Tibial nerve (tissue), 4 donors: ENCODE measurements at regions not wholly inside any gene's neighbourhood (a gene's known extent, or its start where the extent isn't known, plus 50 kb on each side); places are given as distances from the start of the nearest gene placed in this dataset.

Experiments
- CTCF ChIP-seq, 5 experiments: fragments of 200-600 bp in 3 of 5; fragments of 450-650 bp in 2 of 5; sonication (generic) in 3 of 5; IDR thresholded peaks; one replicate each; pipeline ENCODE4 v1.5.1; 2016 to 2019; ENCODE audit warnings: antibody characterized with exemption in 5 of 5, mild to moderate bottlenecking in 3 of 5, moderate library complexity in 2 of 5
- EP300 ChIP-seq, 2 donors: sonication (generic); formaldehyde crosslinking; IDR thresholded peaks; one replicate each; pipeline ENCODE4 v1.6.1; 2017; ENCODE audit warnings: antibody characterized with exemption in 2 of 2, mild to moderate bottlenecking in 1 of 2
- POLR2A ChIP-seq, 2 donors: fragments of 450-650 bp; IDR thresholded peaks; one replicate each; pipeline ENCODE4 v1.6.1; 2017; ENCODE audit warnings: antibody characterized with exemption in 2 of 2, mild to moderate bottlenecking in 2 of 2, moderate library complexity in 2 of 2

GRCh38 chr12:19710811-19711793 lies 271.8 kb downstream of the AEBP2 start:
- TF ChIP-seq POLR2A (IDR thresholded peaks at IDR 0.05) (no peak), CTCF (IDR thresholded peaks at IDR 0.05) (no peak), EP300 (IDR thresholded peaks at IDR 0.05) (peak in 1 of 2 donors; percentile 39)
